Keratinocyte (primary cell): ENCODE measurements at regions not wholly inside any gene's neighbourhood (a gene's known extent, or its start where the extent isn't known, plus 50 kb on each side); places are given as distances from the start of the nearest gene placed in this dataset.

ENCODE experiments used
- DNase-seq: peaks from one replicate; pipeline ENCODE4 v3.0.0-alpha.2; 2011; ENCODE audit warnings: low read depth, missing footprints, low spot score
- FAIRE-seq: peaks from 2 replicates; lab custom pipeline; 2011; peaks lifted over from hg19 to GRCh38; lab: Jason Lieb, UNC
- H2AFZ ChIP-seq: 2 replicates; pipeline ENCODE4 v1.6.0; 2012; ENCODE audit warnings: low read length, control low read depth, inconsistent platforms; ENCODE audit not compliant: control insufficient read depth
- H3K27ac ChIP-seq: 2 replicates; pipeline ENCODE4 v1.5.1; 2011; ENCODE audit warnings: low read length; ENCODE audit not compliant: control insufficient read depth, insufficient read depth
- H3K27me3 ChIP-seq: 3 replicates; pipeline ENCODE4 v1.6.0; 2011; ENCODE audit warnings: low read length; ENCODE audit not compliant: control insufficient read depth, insufficient read depth; ENCODE audit errors: extremely low read depth
- H3K36me3 ChIP-seq, 2 experiments: 2 replicates in 1 of 2; 3 replicates in 1 of 2; pipeline ENCODE4 v1.5.1; 2011; ENCODE audit warnings: low read length in 2 of 2, mild to moderate bottlenecking in 1 of 2; ENCODE audit not compliant: control insufficient read depth in 2 of 2, insufficient read depth in 2 of 2; ENCODE audit errors: extremely low read depth in 1 of 2
- H3K4me1 ChIP-seq: 3 replicates; pipeline ENCODE4 v1.5.1; 2011; ENCODE audit warnings: low read length; ENCODE audit not compliant: control insufficient read depth, insufficient read depth; ENCODE audit errors: extremely low read depth
- H3K4me2 ChIP-seq: 3 replicates; pipeline ENCODE4 v1.6.0; 2011; ENCODE audit warnings: low read depth, low read length; ENCODE audit not compliant: control insufficient read depth, insufficient read depth; ENCODE audit errors: extremely low read depth
- H3K4me3 ChIP-seq, 3 experiments: fragments of 200-600 bp in 1 of 3; sonication (generic) in 1 of 3; 2 replicates in 2 of 3; 3 replicates in 1 of 3; pipeline ENCODE4 v1.5.1; 2011 to 2016; ENCODE audit warnings: low read length in 3 of 3, mild to moderate bottlenecking in 3 of 3, control low read depth in 2 of 3, inconsistent platforms in 1 of 3, low read depth in 1 of 3, mixed read lengths in 1 of 3, mixed run types in 1 of 3, moderate library complexity in 1 of 3; ENCODE audit not compliant: control insufficient read depth in 2 of 3, insufficient read depth in 2 of 3; ENCODE audit errors: extremely low read depth in 1 of 3
- H3K79me2 ChIP-seq: 2 replicates; pipeline ENCODE4 v1.6.0; 2012; ENCODE audit warnings: low read length; ENCODE audit not compliant: control insufficient read depth, insufficient read depth
- H3K9ac ChIP-seq: 3 replicates; pipeline ENCODE4 v1.6.0; 2011; ENCODE audit warnings: low read length; ENCODE audit not compliant: control insufficient read depth, insufficient read depth; ENCODE audit errors: extremely low read depth
- H3K9me1 ChIP-seq: 3 replicates; pipeline ENCODE4 v1.6.0; 2011; ENCODE audit warnings: low read length; ENCODE audit not compliant: control insufficient read depth, insufficient read depth; ENCODE audit errors: extremely low read depth
- H3K9me3 ChIP-seq: 2 replicates; pipeline ENCODE4 v1.5.1; 2012; ENCODE audit warnings: low read depth, low read length; ENCODE audit not compliant: control insufficient read depth
- H4K20me1 ChIP-seq: 3 replicates; pipeline ENCODE4 v1.6.0; 2011; ENCODE audit warnings: low read length; ENCODE audit not compliant: control insufficient read depth, insufficient read depth; ENCODE audit errors: extremely low read depth
- CTCF ChIP-seq, 3 experiments: IDR thresholded peaks in 1 of 3; conservative IDR thresholded peaks in 1 of 3; optimal IDR thresholded peaks in 1 of 3; 2 replicates in 2 of 3; 3 replicates in 1 of 3; pipeline versions ENCODE3 to v1.5.1; 2011; ENCODE audit warnings: low read length in 3 of 3, mild to moderate bottlenecking in 3 of 3, moderate library complexity in 2 of 3, control low read depth in 1 of 3, inconsistent platforms in 1 of 3; ENCODE audit not compliant: insufficient read depth in 2 of 3; ENCODE audit errors: extremely low read depth in 1 of 3
- EZH2 ChIP-seq: IDR thresholded peaks from one replicate; pipeline ENCODE4 v1.6.1; 2012; ENCODE audit warnings: inconsistent platforms, mild to moderate bottlenecking, low read length, moderate library complexity
- dilution Hi-C: fragments of 300-500 bp; cut with MboI; formaldehyde crosslinking; loops from one replicate; pipeline ENCODE4 v1.7.0; 2020; ENCODE audit warnings: low sequenced_read_pairs; ENCODE audit not compliant: extremely low pct_ligation_motif_present

GRCh38 chr15:38012894-38013293 lies 78.5 kb downstream of the TMCO5A start:
- no peak for DNase-seq
- dilution Hi-C loops, result loop anchor here (25.0 kb wide), 1 partner anchor 349 kb away; no protein-coding TSS in a partner anchor
- no peaks in the 10 kb centered on the region for H3K4me1 ChIP-seq
- H3K4me3 ChIP-seq, result no peak overlapping the region
- no peaks in the 10 kb centered on the region for H3K79me2 ChIP-seq
- TF ChIP-seq EZH2, result no peak
- TF ChIP-seq CTCF (optimal IDR thresholded peaks at IDR 0.05 in 1 of 3, IDR thresholded peaks at IDR 0.05 in 1 of 3, conservative IDR thresholded peaks at IDR 0.05 in 1 of 3; ENCODE audit: extremely low read depth in 1 of 3, insufficient read depth in 2 of 3, low read length in 3 of 3), result peak in 1 of 3 experiments; percentile 36
- no peak overlapping the region for H3K9ac ChIP-seq
- no peaks in the 10 kb centered on the region for H3K36me3 ChIP-seq
- no peak overlapping the region for H2AFZ ChIP-seq
- H4K20me1 ChIP-seq, result no peaks in the 10 kb centered on the region
- no peak overlapping the region for H3K27ac ChIP-seq
- no peak overlapping the region for H3K4me2 ChIP-seq
- H3K9me1 ChIP-seq, result no peaks in the 10 kb centered on the region
- no peaks in the 10 kb centered on the region for H3K9me3 ChIP-seq
- FAIRE-seq, result no peak
- no peaks in the 10 kb centered on the region for H3K27me3 ChIP-seq

GRCh38 chr15:38017721-38018120 lies 83.3 kb downstream of the TMCO5A start:
- H3K27ac ChIP-seq, result no peak overlapping the region
- H2AFZ ChIP-seq, result no peak overlapping the region
- no peak for DNase-seq
- H3K27me3 ChIP-seq, result no peaks in the 10 kb centered on the region
- TF ChIP-seq CTCF (optimal IDR thresholded peaks at IDR 0.05 in 1 of 3, IDR thresholded peaks at IDR 0.05 in 1 of 3, conservative IDR thresholded peaks at IDR 0.05 in 1 of 3; ENCODE audit: extremely low read depth in 1 of 3, insufficient read depth in 2 of 3, low read length in 3 of 3) (no peak), EZH2 (no peak)
- H3K9me1 ChIP-seq, result no peaks in the 10 kb centered on the region
- H3K9ac ChIP-seq, result no peak overlapping the region
- no peak overlapping the region for H3K4me2 ChIP-seq
- H3K79me2 ChIP-seq, result no peaks in the 10 kb centered on the region
- dilution Hi-C loops, result loop anchor here (25.0 kb wide), 1 partner anchor 345 kb away; no protein-coding TSS in a partner anchor
- H3K36me3 ChIP-seq, result no peaks in the 10 kb centered on the region
- H3K4me3 ChIP-seq, result no peak overlapping the region
- no peaks in the 10 kb centered on the region for H3K9me3 ChIP-seq
- H4K20me1 ChIP-seq, result no peaks in the 10 kb centered on the region
- no peak for FAIRE-seq
- H3K4me1 ChIP-seq, result no peaks in the 10 kb centered on the region
